22Rv1 (cell line): ENCODE measurements at regions not wholly inside any gene's neighbourhood (a gene's known extent, or its start where the extent isn't known, plus 50 kb on each side); places are given as distances from the start of the nearest gene placed in this dataset.

Experiments
- CTCF ChIP-seq: fragments of 450-650 bp; IDR thresholded peaks from 2 replicates; pipeline ENCODE4 v1.5.1; 2017; ENCODE audit warnings: mild to moderate bottlenecking
- ZFX ChIP-seq: fragments of 450-650 bp; IDR thresholded peaks from 2 replicates; pipeline ENCODE4 v1.6.1; 2017; ENCODE audit warnings: antibody characterized with exemption, borderline replicate concordance

- no peak for TF ChIP-seq CTCF
- no peak for TF ChIP-seq ZFX
Measured at GRCh38 chr10:65843203-65843602, 1082.6 kb upstream of the LRRTM3 start.
